HepG2 (cell line): ENCODE measurements at regions not wholly inside any gene's neighbourhood (a gene's known extent, or its start where the extent isn't known, plus 50 kb on each side); places are given as distances from the start of the nearest gene placed in this dataset.

Experiments used
- ATAD3A ChIP-seq: sonication (generic); formaldehyde crosslinking; IDR thresholded peaks from 2 replicates; pipeline ENCODE4 v1.4.0; 2020; ENCODE audit warnings: missing genetic modification reagents
- HNRNPK ChIP-seq: fragments of 200-400 bp; formaldehyde crosslinking; IDR thresholded peaks from 2 replicates; pipeline ENCODE4 v1.6.1; 2018; ENCODE audit warnings: low read length, low read depth, moderate library complexity, mild to moderate bottlenecking; ENCODE audit not compliant: poor library complexity, severe bottlenecking
- HOXD1 ChIP-seq: sonication (generic); formaldehyde crosslinking; IDR thresholded peaks from 2 replicates; pipeline ENCODE4 v1.5.0; 2020; ENCODE audit warnings: missing genetic modification reagents
- JUNB ChIP-seq: sonication (generic); formaldehyde crosslinking; IDR thresholded peaks from 2 replicates; pipeline ENCODE4 v1.8.0; 2022; ENCODE audit warnings: missing genetic modification reagents, mild to moderate bottlenecking, borderline replicate concordance
- LCORL ChIP-seq, 2 experiments: fragments of 450-650 bp in 1 of 2; sonication (generic) in 1 of 2; formaldehyde crosslinking in 1 of 2; IDR thresholded peaks; 2 replicates each; pipeline versions ENCODE4 v1.5.0 to v1.6.1; 2017 to 2020; ENCODE audit warnings: antibody characterized with exemption in 1 of 2, missing genetic modification reagents in 1 of 2
- NCOA1 ChIP-seq: sonication (generic); formaldehyde crosslinking; IDR thresholded peaks from 2 replicates; pipeline ENCODE4 v1.9.0; 2021; ENCODE audit warnings: missing genetic modification reagents
- PTBP1 ChIP-seq: fragments of 200-400 bp; formaldehyde crosslinking; IDR thresholded peaks from 2 replicates; pipeline ENCODE4 v1.6.1; 2018; ENCODE audit warnings: low read length, low read depth; ENCODE audit not compliant: poor library complexity, severe bottlenecking
- RAD51 ChIP-seq: fragments of 450-650 bp; IDR thresholded peaks from 2 replicates; pipeline ENCODE4 v1.6.1; 2016; ENCODE audit warnings: borderline replicate concordance
- REPIN1 ChIP-seq: sonication (generic); formaldehyde crosslinking; IDR thresholded peaks from 2 replicates; pipeline ENCODE4 v1.8.0; 2022; ENCODE audit warnings: missing genetic modification reagents, low read depth, mild to moderate bottlenecking, borderline replicate concordance
- STAT5B ChIP-seq: sonication (generic); formaldehyde crosslinking; IDR thresholded peaks from 2 replicates; pipeline ENCODE4 v1.4.0; 2020; ENCODE audit warnings: missing genetic modification reagents
- WIZ ChIP-seq: sonication (generic); formaldehyde crosslinking; IDR thresholded peaks from 2 replicates; pipeline ENCODE4 v1.5.1; 2020; ENCODE audit warnings: mild to moderate bottlenecking, missing genetic modification reagents
- ZNF136 ChIP-seq: sonication (generic); formaldehyde crosslinking; IDR thresholded peaks from 2 replicates; pipeline ENCODE4 v1.8.1; 2022; ENCODE audit warnings: low read depth, mild to moderate bottlenecking, moderate library complexity, missing genetic modification reagents
- ZNF484 ChIP-seq: sonication (generic); formaldehyde crosslinking; IDR thresholded peaks from 2 replicates; pipeline ENCODE4 v1.5.1; 2020; ENCODE audit warnings: mild to moderate bottlenecking, low read depth, missing genetic modification reagents, borderline replicate concordance
- ZNF563 ChIP-seq: sonication (generic); formaldehyde crosslinking; IDR thresholded peaks from 2 replicates; pipeline ENCODE4 v1.8.0; 2022; ENCODE audit warnings: mild to moderate bottlenecking, moderate library complexity, missing genetic modification reagents
- ZNF567 ChIP-seq: sonication (generic); formaldehyde crosslinking; IDR thresholded peaks from 2 replicates; pipeline ENCODE4 v1.8.1; 2023; ENCODE audit warnings: mild to moderate bottlenecking, missing genetic modification reagents, borderline replicate concordance
- ZNF839 ChIP-seq: sonication (generic); formaldehyde crosslinking; IDR thresholded peaks from 2 replicates; pipeline ENCODE4 v1.4.0; 2020; ENCODE audit warnings: missing genetic modification reagents, mild to moderate bottlenecking, borderline replicate concordance
- TF ChIP-seq, protein P1 (sequence below): fragments of 450-650 bp; IDR thresholded peaks from 2 replicates; pipeline ENCODE4 v1.6.1; 2016
- TF ChIP-seq, protein P2 (sequence below): sonication (generic); formaldehyde crosslinking; IDR thresholded peaks from 2 replicates; pipeline ENCODE4 v1.5.0; 2020; ENCODE audit warnings: missing genetic modification reagents
- TF ChIP-seq, protein P3 (sequence below): sonication (generic); formaldehyde crosslinking; IDR thresholded peaks from 2 replicates; pipeline ENCODE4 v1.4.0; 2020; ENCODE audit warnings: mild to moderate bottlenecking, missing genetic modification reagents

DNA sequence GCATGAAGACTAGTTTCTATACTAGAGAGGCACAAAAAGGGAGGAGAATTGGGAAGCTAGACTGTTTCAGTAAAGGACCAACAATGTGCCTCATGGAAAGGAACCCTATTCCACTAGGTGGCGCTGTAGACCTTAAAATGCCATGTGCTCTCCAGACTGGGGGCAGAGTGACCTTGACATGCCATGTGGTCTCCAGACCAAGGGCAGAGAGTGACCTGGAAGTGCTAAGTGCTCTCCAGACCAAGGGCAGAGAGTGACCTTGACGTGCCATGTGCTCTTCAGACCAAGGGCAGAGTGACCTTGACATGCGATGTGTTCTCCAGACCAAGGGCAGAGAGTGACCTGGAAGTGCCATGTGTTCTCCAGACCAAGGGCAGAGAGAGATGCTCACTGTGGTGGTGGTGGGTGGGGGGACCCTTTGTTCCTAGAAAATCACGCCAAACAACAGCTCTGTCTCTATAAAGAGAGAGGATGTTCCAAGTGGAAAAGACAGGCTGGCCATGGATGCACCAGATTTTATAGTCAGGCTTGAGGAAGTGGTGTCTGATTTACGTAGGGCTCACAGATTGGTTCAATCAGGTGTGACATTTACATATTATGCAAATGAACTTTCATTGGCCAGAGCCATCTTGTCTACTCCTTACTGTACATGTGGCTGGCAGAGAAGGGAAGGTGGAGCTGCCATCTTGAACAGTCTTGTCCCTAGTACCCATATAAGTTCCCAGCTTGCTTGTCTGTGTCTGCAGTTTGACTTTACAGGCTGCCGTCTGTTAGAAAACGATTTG, 344.0 kb upstream of the DDX18 start (continued):
- TF ChIP-seq RAD51 (no peak), STAT5B (CRISPR knock-in tag) (no peak), NCOA1 (CRISPR knock-in tag) (no peak), JUNB (CRISPR knock-in tag) (no peak), ZNF567 (CRISPR knock-in tag) (no peak), LCORL (IDR thresholded peaks at IDR 0.05) (no peak), LCORL (CRISPR knock-in tag; IDR thresholded peaks at IDR 0.05) (no peak), ZNF136 (CRISPR knock-in tag) (no peak), ZNF839 (CRISPR knock-in tag) (peak; percentile 51; the same call in 1 of the 2 replicates), ZNF484 (CRISPR knock-in tag) (no peak), WIZ (CRISPR knock-in tag) (no peak), REPIN1 (CRISPR knock-in tag) (no peak), PTBP1 (no peak), ATAD3A (CRISPR knock-in tag) (no peak), HNRNPK (no peak), ZNF563 (CRISPR knock-in tag) (no peak), HOXD1 (CRISPR knock-in tag) (no peak)
- TF ChIP-seq, protein P1, sequence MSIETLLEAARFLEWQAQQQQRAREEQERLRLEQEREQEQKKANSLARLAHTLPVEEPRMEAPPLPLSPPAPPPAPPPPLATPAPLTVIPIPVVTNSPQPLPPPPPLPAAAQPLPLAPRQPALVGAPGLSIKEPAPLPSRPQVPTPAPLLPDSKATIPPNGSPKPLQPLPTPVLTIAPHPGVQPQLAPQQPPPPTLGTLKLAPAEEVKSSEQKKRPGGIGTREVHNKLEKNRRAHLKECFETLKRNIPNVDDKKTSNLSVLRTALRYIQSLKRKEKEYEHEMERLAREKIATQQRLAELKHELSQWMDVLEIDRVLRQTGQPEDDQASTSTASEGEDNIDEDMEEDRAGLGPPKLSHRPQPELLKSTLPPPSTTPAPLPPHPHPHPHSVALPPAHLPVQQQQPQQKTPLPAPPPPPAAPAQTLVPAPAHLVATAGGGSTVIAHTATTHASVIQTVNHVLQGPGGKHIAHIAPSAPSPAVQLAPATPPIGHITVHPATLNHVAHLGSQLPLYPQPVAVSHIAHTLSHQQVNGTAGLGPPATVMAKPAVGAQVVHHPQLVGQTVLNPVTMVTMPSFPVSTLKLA = peak; percentile 99
- TF ChIP-seq, protein P2, sequence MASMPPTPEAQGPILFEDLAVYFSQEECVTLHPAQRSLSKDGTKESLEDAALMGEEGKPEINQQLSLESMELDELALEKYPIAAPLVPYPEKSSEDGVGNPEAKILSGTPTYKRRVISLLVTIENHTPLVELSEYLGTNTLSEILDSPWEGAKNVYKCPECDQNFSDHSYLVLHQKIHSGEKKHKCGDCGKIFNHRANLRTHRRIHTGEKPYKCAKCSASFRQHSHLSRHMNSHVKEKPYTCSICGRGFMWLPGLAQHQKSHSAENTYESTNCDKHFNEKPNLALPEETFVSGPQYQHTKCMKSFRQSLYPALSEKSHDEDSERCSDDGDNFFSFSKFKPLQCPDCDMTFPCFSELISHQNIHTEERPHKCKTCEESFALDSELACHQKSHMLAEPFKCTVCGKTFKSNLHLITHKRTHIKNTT = no peak
- TF ChIP-seq, protein P3, sequence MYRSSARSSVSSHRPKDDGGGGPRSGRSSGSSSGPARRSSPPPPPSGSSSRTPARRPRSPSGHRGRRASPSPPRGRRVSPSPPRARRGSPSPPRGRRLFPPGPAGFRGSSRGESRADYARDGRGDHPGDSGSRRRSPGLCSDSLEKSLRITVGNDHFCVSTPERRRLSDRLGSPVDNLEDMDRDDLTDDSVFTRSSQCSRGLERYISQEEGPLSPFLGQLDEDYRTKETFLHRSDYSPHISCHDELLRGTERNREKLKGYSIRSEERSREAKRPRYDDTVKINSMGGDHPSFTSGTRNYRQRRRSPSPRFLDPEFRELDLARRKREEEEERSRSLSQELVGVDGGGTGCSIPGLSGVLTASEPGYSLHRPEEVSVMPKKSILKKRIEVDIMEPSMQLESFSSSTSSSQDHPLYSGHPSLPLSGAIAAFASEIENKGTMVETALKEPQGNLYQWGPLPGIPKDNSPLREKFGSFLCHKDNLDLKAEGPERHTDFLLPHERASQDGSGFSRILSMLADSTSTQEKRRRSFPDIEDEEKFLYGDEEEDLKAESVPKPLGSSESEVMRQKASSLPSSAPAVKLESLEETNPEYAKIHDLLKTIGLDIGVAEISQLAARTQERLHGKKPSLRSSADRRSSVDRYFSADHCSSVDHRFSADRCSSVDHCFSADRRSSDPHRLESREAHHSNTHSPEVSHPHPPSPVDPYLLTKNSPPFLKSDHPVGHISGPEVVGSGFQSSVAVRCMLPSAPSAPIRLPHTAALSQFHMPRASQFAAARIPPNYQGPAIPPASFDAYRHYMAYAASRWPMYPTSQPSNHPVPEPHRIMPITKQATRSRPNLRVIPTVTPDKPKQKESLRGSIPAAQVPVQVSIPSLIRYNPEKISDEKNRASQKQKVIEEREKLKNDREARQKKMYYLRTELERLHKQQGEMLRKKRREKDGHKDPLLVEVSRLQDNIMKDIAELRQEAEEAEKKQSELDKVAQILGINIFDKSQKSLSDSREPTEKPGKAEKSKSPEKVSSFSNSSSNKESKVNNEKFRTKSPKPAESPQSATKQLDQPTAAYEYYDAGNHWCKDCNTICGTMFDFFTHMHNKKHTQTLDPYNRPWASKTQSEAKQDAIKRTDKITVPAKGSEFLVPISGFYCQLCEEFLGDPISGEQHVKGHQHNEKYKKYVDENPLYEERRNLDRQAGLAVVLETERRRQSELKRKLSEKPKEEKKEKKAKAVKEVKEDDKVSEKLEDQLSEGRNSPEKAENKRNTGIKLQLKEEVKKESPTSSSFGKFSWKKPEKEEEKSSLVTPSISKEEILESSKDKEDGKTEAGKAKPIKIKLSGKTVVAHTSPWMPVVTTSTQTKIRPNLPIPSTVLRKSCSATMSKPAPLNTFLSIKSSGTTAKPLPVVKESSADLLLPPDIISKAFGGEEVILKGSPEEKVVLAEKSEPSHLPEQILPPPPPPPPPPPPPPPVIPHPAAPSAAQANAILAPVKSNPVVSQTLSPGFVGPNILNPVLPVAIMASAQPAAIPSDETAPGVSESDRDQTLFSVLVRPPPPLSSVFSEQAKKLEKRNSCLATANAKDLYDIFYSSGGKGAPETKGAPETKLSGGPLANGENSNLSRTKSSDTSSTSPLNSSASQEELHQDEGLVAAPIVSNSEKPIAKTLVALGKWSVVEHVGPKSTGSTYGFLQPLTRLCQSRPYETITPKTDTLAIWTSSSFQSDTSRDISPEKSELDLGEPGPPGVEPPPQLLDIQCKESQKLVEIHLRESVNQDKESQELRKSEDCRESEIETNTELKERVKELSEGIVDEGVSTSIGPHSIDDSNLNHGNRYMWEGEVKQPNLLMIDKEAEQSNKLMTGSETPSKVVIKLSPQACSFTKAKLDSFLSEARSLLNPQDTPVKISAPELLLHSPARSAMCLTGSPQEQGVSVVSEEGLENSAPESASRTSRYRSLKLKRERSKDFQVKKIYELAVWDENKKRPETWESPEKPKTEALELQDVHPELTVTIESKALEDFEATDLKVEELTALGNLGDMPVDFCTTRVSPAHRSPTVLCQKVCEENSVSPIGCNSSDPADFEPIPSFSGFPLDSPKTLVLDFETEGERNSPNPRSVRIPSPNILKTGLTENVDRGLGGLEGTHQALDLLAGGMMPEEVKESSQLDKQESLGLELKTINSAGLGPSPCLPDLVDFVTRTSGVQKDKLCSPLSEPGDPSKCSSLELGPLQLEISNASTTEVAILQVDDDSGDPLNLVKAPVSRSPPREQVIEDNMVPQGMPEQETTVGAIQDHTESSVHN = peak; percentile 79; the same call in 1 of the 2 replicates
